SK-N-SH treated with all-trans-retinoic acid at 6 μM for 48 hours (cell line): ENCODE measurements at regions not wholly inside any gene's neighbourhood (a gene's known extent, or its start where the extent isn't known, plus 50 kb on each side); places are given as distances from the start of the nearest gene placed in this dataset.

Source experiments
- ATAC-seq: fragments of 200-7000 bp; cut with Tn5 transposase; 3 replicates; pipeline ENCODE4 v1.9.1; 2020; ENCODE audit warnings: mild to moderate bottlenecking, moderate library complexity
- ARNTL ChIP-seq: fragments of 450-650 bp; formaldehyde crosslinking; IDR thresholded peaks from 2 replicates; pipeline ENCODE4 v1.5.0; 2020; ENCODE audit warnings: low read depth, mild to moderate bottlenecking, moderate library complexity, borderline replicate concordance
- BACH2 ChIP-seq: fragments of 250-450 bp; sonication (Bioruptor Pico); IDR thresholded peaks from 2 replicates; pipeline ENCODE4 v1.9.0; 2021; ENCODE audit warnings: mild to moderate bottlenecking, borderline replicate concordance
- CSDC2 ChIP-seq: fragments of 250-450 bp; sonication (Bioruptor Pico); IDR thresholded peaks from 2 replicates; pipeline ENCODE4 v1.5.0; 2020; ENCODE audit warnings: mild to moderate bottlenecking, moderate library complexity
- ESRRG ChIP-seq: fragments of 250-450 bp; sonication (Bioruptor Pico); IDR thresholded peaks from 2 replicates; pipeline ENCODE4 v1.6.1; 2021; ENCODE audit warnings: mild to moderate bottlenecking
- ISL1 ChIP-seq: fragments of 250-450 bp; sonication (Bioruptor Pico); IDR thresholded peaks from 2 replicates; pipeline ENCODE4 v2.1.2; 2022; ENCODE audit warnings: mild to moderate bottlenecking, moderate library complexity
- OSR1 ChIP-seq: fragments of 250-450 bp; sonication (Bioruptor Pico); IDR thresholded peaks from 2 replicates; pipeline ENCODE4 v1.8.0; 2022; ENCODE audit warnings: moderate library complexity, mild to moderate bottlenecking, inconsistent platforms
- PPARA ChIP-seq: fragments of 250-450 bp; sonication (Bioruptor Pico); IDR thresholded peaks from 2 replicates; pipeline ENCODE4 v1.5.0; 2020; ENCODE audit warnings: mild to moderate bottlenecking, borderline replicate concordance
- RARB ChIP-seq: fragments of 250-450 bp; sonication (Bioruptor Pico); IDR thresholded peaks from 2 replicates; pipeline ENCODE4 v1.8.0; 2021; ENCODE audit warnings: mild to moderate bottlenecking, moderate library complexity
- SNAI2 ChIP-seq: fragments of 250-450 bp; sonication (Bioruptor Pico); IDR thresholded peaks from 2 replicates; pipeline ENCODE4 v1.5.0; 2020; ENCODE audit warnings: mild to moderate bottlenecking, moderate library complexity
- TCF4 ChIP-seq: fragments of 250-450 bp; sonication (Bioruptor Pico); IDR thresholded peaks from 2 replicates; pipeline ENCODE4 v1.8.0; 2021; ENCODE audit warnings: mild to moderate bottlenecking, moderate library complexity, borderline replicate concordance
- ZC3H10 ChIP-seq: fragments of 250-450 bp; sonication (Bioruptor Pico); IDR thresholded peaks from 2 replicates; pipeline ENCODE4 v1.5.1; 2021; ENCODE audit warnings: mild to moderate bottlenecking, moderate library complexity
- ZFP30 ChIP-seq: fragments of 450-650 bp; formaldehyde crosslinking; IDR thresholded peaks from 2 replicates; pipeline ENCODE4 v1.5.0; 2022; ENCODE audit warnings: mild to moderate bottlenecking, moderate library complexity
- ZNF565 ChIP-seq: fragments of 450-650 bp; formaldehyde crosslinking; conservative IDR thresholded peaks from 2 replicates; pipeline ENCODE4 v1.5.0; 2020; ENCODE audit warnings: low read depth, mild to moderate bottlenecking, moderate library complexity
- ZNF70 ChIP-seq: fragments of 450-650 bp; formaldehyde crosslinking; IDR thresholded peaks from 2 replicates; pipeline ENCODE4 v1.5.0; 2020; ENCODE audit warnings: mild to moderate bottlenecking, moderate library complexity
- ZNF8 ChIP-seq: fragments of 450-650 bp; formaldehyde crosslinking; IDR thresholded peaks from 2 replicates; pipeline ENCODE4 v1.5.0; 2020; ENCODE audit warnings: mild to moderate bottlenecking, moderate library complexity
- TF ChIP-seq, protein P1 (sequence below): fragments of 250-450 bp; sonication (Bioruptor Pico); IDR thresholded peaks from 2 replicates; pipeline ENCODE4 v1.5.1; 2020; ENCODE audit warnings: low read depth, mild to moderate bottlenecking, moderate library complexity
- TF ChIP-seq, protein P2 (sequence below): fragments of 250-450 bp; sonication (Bioruptor Pico); IDR thresholded peaks from 2 replicates; pipeline ENCODE4 v1.5.1; 2021; ENCODE audit warnings: mild to moderate bottlenecking, moderate library complexity
- TF ChIP-seq, protein P3 (sequence below): fragments of 250-450 bp; sonication (Bioruptor Pico); IDR thresholded peaks from 2 replicates; pipeline ENCODE4 v1.8.0; 2020; ENCODE audit warnings: mild to moderate bottlenecking, moderate library complexity, borderline replicate concordance
- TF ChIP-seq, protein P4 (sequence below): fragments of 250-450 bp; sonication (Bioruptor Pico); IDR thresholded peaks from 2 replicates; pipeline ENCODE4 v1.8.0; 2021; ENCODE audit warnings: low read depth, mild to moderate bottlenecking, moderate library complexity, borderline replicate concordance
- TF ChIP-seq, protein P5 (sequence below): fragments of 250-450 bp; sonication (Bioruptor Pico); IDR thresholded peaks from 2 replicates; pipeline ENCODE4 v1.5.0; 2020; ENCODE audit warnings: mild to moderate bottlenecking, moderate library complexity

DNA sequence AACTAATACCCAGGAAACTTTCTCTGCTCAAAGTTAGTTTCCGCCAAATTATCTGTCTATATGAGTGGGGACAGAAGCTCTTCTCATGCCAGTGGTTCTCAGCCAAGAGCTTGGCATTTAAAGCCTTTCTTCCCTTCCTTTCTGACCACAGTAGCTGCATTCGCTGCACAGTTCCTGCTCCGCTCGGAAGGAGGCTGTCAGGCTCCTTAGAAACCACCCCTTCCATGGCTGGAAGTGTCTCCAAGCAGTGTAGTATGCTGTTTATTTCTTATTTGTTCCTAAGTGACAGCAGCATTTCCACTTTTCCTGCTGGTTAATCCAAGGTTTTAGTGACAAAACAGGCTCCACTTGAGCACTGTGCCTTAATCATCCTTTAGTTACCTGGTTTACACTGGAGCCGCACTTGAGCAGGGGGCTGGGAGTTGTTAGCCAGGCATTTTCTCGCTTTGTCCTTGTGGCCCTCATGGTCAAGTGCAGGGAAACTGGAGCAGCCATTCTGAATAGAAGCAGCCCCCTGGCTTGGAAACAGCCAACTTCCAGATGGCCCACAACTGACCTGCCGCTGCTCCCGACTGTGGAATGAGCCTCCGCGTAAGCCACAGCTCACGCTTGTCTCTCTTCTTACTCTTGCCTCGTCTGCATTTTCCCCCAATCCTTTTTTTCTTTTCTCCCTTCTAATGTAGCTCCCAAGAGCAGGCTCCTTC is 739.4 kb upstream of the TENM3 start:
- ATAC-seq: no peak
- TF ChIP-seq PPARA (CRISPR knock-in tag): no peak
- TF ChIP-seq, protein P1, sequence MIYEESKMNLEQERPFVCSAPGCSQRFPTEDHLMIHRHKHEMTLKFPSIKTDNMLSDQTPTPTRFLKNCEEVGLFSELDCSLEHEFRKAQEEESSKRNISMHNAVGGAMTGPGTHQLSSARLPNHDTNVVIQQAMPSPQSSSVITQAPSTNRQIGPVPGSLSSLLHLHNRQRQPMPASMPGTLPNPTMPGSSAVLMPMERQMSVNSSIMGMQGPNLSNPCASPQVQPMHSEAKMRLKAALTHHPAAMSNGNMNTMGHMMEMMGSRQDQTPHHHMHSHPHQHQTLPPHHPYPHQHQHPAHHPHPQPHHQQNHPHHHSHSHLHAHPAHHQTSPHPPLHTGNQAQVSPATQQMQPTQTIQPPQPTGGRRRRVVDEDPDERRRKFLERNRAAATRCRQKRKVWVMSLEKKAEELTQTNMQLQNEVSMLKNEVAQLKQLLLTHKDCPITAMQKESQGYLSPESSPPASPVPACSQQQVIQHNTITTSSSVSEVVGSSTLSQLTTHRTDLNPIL (CRISPR knock-in tag): no peak
- no peak for TF ChIP-seq ESRRG (CRISPR knock-in tag)
- no peak for TF ChIP-seq BACH2
- TF ChIP-seq, protein P2, sequence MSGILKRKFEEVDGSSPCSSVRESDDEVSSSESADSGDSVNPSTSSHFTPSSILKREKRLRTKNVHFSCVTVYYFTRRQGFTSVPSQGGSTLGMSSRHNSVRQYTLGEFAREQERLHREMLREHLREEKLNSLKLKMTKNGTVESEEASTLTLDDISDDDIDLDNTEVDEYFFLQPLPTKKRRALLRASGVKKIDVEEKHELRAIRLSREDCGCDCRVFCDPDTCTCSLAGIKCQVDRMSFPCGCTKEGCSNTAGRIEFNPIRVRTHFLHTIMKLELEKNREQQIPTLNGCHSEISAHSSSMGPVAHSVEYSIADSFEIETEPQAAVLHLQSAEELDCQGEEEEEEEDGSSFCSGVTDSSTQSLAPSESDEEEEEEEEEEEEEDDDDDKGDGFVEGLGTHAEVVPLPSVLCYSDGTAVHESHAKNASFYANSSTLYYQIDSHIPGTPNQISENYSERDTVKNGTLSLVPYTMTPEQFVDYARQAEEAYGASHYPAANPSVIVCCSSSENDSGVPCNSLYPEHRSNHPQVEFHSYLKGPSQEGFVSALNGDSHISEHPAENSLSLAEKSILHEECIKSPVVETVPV (CRISPR knock-in tag): no peak
- TF ChIP-seq CSDC2 (CRISPR knock-in tag): no peak
- no peak for TF ChIP-seq ISL1 (CRISPR knock-in tag)
- no peak for TF ChIP-seq ARNTL (CRISPR knock-in tag)
- no peak for TF ChIP-seq OSR1
- no peak for TF ChIP-seq TCF4
- TF ChIP-seq ZFP30 (CRISPR knock-in tag): no peak
- TF ChIP-seq, protein P3, sequence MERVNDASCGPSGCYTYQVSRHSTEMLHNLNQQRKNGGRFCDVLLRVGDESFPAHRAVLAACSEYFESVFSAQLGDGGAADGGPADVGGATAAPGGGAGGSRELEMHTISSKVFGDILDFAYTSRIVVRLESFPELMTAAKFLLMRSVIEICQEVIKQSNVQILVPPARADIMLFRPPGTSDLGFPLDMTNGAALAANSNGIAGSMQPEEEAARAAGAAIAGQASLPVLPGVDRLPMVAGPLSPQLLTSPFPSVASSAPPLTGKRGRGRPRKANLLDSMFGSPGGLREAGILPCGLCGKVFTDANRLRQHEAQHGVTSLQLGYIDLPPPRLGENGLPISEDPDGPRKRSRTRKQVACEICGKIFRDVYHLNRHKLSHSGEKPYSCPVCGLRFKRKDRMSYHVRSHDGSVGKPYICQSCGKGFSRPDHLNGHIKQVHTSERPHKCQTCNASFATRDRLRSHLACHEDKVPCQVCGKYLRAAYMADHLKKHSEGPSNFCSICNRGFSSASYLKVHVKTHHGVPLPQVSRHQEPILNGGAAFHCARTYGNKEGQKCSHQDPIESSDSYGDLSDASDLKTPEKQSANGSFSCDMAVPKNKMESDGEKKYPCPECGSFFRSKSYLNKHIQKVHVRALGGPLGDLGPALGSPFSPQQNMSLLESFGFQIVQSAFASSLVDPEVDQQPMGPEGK: no peak
- no peak for TF ChIP-seq ZNF565 (CRISPR knock-in tag)
- no peak for TF ChIP-seq ZNF8 (CRISPR knock-in tag)
- TF ChIP-seq SNAI2 (CRISPR knock-in tag): no peak
- TF ChIP-seq ZNF70 (CRISPR knock-in tag): no peak

DNA sequence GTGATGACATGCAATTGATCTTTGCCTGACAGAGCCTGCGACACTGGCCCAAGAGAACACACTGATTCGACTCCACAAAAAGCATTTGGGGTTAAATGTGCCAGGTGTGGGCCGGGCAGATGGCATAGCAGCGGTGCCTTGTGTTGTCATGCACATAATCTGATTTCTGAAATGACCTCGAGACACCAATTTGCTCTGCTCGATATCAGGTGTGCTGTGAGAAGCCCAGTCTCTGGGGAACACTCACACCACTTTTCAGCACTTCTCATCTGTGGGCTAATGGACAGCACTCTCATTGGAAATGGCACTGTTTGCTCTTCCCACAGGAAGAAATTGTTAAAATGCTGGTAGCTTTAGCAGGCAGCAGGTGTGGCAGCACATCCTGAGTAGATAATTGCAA is 738.3 kb upstream of the TENM3 start:
- TF ChIP-seq CSDC2 (CRISPR knock-in tag): no peak
- no peak for ATAC-seq

DNA sequence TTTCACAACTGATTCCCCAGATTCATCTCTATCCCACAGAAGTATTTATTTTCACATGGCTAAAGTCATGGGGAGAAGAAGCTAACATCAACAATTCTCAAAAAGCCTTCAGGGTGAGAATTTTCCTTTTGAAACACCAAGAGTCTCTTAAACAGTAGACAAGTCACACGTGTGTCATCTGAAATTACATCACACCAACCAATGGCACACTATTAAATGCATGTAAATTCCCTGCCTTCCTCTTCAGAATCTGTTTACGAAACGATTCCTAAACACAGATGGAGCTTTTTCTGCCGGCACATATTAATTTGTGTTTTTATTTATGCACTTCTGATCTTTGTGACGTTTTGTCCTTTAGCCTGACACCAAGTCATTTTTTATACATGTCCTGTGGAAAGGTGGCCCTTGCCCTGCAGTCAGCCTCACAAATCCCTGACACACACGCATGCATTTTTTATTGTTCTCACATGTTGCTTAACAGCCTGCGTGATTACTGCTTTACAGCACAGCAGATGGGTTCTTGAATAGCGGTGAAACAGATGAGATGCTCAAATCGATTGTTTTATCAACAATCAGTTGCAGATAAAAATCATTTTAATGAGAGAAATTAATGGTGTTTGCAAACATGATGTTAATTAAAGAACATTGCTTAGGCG is 735.9 kb upstream of the TENM3 start:
- no peak for ATAC-seq
- TF ChIP-seq ZNF70 (CRISPR knock-in tag): no peak

DNA sequence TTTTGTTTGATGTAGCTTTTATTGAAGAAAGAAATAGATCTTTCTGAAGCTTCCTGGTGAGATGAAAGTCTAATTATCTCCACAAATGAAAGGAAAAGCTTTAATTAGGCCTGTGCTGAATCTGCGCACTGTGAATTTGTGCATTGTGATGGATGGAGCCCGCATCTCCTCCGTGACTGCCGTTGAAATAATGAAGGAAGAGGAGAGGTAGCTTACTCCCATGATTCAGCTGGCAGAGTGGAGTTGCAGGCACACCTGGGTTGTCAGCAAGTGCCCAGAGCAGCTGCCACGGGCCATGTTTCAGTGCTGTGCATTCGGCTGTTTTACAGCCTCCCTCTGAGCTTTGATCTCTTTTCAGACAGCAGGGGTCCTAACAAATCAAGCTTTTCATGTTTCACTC is 735.3 kb upstream of the TENM3 start:
- no peak for ATAC-seq
- no peak for TF ChIP-seq ESRRG (CRISPR knock-in tag)
- no peak for TF ChIP-seq BACH2
- no peak for TF ChIP-seq ARNTL (CRISPR knock-in tag)
- TF ChIP-seq TCF4: no peak
- TF ChIP-seq, protein P1 (CRISPR knock-in tag): no peak
- TF ChIP-seq PPARA (CRISPR knock-in tag): no peak
- TF ChIP-seq, protein P4, sequence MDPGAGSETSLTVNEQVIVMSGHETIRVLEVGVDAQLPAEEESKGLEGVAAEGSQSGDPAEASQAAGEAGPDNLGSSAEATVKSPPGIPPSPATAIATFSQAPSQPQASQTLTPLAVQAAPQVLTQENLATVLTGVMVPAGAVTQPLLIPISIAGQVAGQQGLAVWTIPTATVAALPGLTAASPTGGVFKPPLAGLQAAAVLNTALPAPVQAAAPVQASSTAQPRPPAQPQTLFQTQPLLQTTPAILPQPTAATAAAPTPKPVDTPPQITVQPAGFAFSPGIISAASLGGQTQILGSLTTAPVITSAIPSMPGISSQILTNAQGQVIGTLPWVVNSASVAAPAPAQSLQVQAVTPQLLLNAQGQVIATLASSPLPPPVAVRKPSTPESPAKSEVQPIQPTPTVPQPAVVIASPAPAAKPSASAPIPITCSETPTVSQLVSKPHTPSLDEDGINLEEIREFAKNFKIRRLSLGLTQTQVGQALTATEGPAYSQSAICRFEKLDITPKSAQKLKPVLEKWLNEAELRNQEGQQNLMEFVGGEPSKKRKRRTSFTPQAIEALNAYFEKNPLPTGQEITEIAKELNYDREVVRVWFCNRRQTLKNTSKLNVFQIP (CRISPR knock-in tag): no peak
- TF ChIP-seq CSDC2 (CRISPR knock-in tag): no peak
- TF ChIP-seq, protein P5, sequence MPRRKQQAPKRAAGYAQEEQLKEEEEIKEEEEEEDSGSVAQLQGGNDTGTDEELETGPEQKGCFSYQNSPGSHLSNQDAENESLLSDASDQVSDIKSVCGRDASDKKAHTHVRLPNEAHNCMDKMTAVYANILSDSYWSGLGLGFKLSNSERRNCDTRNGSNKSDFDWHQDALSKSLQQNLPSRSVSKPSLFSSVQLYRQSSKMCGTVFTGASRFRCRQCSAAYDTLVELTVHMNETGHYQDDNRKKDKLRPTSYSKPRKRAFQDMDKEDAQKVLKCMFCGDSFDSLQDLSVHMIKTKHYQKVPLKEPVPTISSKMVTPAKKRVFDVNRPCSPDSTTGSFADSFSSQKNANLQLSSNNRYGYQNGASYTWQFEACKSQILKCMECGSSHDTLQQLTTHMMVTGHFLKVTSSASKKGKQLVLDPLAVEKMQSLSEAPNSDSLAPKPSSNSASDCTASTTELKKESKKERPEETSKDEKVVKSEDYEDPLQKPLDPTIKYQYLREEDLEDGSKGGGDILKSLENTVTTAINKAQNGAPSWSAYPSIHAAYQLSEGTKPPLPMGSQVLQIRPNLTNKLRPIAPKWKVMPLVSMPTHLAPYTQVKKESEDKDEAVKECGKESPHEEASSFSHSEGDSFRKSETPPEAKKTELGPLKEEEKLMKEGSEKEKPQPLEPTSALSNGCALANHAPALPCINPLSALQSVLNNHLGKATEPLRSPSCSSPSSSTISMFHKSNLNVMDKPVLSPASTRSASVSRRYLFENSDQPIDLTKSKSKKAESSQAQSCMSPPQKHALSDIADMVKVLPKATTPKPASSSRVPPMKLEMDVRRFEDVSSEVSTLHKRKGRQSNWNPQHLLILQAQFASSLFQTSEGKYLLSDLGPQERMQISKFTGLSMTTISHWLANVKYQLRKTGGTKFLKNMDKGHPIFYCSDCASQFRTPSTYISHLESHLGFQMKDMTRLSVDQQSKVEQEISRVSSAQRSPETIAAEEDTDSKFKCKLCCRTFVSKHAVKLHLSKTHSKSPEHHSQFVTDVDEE: no peak
- no peak for TF ChIP-seq ZNF70 (CRISPR knock-in tag)
- TF ChIP-seq ZC3H10 (CRISPR knock-in tag): no peak
- TF ChIP-seq, protein P2 (CRISPR knock-in tag): no peak
- TF ChIP-seq RARB (CRISPR knock-in tag): no peak
